Limb (tissue), 2 donors: ENCODE measurements at regions not wholly inside any gene's neighbourhood (a gene's known extent, or its start where the extent isn't known, plus 50 kb on each side); places are given as distances from the start of the nearest gene placed in this dataset.
"Not testable (repeated sequence)": the region's sequence is repeated elsewhere in the genome, so short reads cannot be mapped to it uniquely, and the experiment has no call there.

Experiments
- DNase-seq, 2 donors: peaks; one replicate each; pipeline ENCODE4 v3.0.0-alpha.2; 2016; ENCODE audit errors: extremely low spot score in 2 of 2

DNA sequence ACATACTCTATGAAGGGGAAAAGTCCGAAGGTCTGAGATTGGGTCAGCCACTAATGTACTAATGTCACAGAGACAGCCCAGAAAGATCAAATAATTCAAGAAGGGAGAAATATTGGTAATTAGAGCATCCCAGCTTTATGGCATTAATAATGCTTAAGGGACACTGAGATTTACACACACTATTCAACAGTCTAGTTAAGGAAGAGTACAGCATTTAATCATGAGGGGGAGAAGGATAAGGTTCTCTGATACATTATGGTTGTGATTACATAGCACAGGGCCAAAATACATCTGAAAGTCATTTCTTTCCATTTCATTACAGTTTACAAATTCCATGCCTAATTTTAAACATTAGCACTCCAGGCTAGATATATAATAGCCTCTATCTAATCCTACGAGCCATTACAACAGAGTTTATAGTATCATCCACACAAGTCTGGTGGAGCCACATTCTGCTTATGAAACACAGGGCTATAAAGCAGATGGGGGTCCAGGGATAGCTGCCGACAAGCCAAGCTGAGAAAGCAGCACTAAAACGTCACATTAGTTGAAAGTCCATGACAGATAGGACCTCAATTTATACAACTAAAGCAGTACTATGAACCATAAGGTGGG, 108.0 kb upstream of the GRIA3 start:
- DNase-seq = no peak

DNA sequence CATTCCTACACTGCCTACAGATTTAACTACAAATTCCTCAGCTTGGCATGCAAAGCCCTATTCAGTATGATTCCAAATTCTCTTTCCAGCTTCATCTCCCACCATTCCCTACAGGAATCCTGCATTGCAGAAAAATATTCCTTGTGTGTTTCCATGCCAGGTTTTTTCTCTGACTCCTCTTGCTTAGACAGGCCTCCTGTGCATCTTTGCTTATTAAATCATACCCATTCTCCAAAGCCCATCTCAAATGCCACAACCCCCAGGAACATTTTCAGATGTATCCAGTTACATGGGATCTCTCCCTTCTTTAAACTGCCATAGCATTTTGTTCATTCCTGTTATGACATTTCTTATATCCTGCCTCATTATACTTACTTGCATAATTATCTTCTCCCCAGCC, 106.4 kb upstream of the GRIA3 start:
- DNase-seq = no peak

DNA sequence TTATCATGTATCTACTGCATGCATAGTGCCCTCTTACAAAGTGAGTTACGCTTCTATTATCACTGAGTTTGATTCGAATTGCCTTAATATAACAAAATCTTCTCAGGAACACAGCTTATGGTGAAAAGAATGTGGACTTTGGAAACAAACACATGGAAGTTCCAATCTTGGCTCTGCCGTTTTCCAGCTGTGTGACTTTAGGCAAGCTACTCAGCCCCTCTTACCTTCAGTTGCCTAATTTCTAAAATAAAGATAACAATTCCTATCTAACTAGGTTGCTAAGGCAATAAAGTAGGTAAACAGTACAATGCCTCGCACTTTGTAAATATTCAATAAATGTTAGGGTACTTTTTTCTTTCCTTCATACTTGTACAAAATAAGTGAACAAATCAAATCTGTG, 104.0 kb upstream of the GRIA3 start:
- DNase-seq = no peak

DNA sequence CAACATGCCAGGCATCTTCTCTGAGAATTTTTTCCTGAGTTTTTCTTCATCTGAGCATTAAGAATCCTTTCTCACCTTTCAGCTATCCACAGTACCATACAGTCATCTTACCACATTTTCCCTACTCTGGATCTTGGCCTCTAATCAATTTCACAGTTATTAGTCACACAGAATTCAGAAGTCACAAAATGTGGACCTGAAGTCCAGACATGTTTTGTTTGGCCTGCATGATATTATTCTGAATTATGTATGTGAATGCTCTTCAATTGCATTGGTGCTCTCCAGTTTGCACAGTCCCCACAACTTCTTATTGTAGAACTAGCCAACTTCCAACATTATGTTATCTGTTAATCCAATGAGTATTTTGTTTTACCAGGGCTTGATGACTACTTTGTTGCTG, 102.3 kb upstream of the GRIA3 start:
- DNase-seq = no peak

DNA sequence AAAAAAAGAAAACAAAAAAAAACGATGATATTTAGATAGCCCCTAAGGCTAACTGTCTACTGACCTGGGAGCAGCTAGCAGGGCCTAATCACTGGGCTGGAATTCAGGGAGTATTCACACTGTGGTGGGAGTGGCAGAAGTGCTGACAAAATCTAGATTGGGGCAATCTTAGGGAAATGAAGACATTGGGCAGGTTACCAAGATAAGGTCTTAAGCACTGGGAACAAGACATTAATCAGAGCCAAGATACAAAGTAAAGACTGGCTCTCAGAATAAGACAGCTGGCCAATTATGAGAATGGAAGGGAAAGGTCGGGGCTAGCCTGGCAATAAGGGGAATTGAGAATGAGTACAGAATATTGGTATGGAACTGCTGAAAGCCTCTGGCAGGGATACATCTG, 100.2 kb upstream of the GRIA3 start:
- DNase-seq = no peak

DNA sequence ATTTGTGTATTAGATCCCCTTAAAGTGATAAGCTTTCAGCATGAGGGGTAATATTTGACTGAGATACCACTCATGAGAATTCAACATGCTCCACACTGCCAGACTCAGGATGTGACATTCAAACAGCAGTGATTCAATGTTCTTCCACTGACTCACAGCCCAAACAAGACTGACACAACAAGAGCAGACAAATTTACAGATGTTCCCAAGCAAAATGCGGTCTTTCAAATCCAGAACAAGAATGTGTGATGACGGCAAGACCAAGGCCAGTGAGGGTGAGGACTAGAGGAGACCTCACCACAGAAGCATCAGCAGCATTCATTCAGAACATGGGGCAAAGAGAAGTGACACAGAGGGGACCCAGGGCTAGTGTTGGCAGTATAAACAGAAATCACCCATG, 99.3 kb upstream of the GRIA3 start:
- no peak for DNase-seq

DNA sequence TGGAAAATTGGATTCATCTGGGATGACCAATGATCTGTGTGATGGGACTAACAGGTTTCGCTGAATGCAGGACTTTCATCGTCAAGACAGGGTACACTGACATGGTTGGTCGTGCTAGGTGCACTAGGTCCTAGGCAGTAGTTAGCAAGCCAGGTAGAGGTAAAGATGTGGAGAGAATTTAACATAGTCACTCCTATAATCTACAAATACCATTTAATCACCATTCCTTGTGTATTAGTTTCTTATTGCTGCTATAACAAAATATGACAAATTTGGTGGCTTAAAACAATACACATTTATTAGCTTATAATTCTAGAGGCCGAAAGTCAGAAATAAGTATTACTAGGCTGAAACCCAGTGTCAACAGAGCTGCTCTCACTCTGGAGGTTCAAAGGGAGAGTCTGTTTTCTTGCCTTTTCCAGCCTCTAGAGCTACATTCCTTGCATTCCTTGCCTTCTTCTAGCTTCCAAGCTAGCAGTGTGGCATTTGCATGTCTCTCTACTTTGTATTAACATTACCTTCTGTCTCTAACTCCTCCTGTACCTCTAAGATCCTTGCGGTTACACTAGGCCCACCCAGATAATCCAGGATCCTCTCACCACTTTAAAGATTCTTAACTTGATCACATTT, 98.7 kb upstream of the GRIA3 start:
- DNase-seq = no peak

DNA sequence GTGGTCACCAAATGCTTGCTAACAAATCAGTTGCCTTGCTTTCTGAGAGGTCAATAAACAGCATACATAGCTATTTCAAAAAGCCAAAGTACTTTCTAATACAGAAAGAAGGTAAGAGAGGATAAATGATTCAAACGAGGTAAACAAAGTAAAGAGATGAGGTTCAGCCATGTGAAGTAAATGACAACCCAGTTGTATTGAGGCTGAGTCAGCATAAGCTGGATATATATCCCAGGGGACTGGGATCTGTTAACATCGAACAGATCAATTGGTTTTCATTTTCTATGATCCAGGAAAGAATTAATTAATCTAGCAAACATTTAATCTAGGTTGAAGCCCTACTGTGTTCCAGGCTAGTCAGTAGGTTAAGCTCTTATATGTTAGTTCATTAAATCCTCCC, 97.3 kb upstream of the GRIA3 start:
- DNase-seq = no peak

DNA sequence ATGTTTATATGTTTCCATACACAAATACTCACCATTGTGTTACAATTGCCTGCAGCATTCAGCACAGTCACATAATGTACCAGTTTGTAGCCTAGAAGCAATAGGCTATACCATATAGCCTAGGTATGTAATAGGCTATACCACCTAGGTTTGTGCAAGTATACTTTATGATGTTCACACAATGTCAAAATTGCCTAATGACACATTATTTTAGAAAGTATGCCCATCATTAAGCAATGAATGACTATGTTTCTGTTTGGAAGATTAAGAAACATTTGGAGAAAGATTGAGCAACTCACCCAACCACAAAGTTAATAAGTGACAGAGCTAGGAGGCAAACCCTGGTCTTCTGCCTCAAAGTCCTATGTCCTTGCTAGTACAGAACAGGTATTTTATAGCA, 96.8 kb upstream of the GRIA3 start:
- no peak for DNase-seq

DNA sequence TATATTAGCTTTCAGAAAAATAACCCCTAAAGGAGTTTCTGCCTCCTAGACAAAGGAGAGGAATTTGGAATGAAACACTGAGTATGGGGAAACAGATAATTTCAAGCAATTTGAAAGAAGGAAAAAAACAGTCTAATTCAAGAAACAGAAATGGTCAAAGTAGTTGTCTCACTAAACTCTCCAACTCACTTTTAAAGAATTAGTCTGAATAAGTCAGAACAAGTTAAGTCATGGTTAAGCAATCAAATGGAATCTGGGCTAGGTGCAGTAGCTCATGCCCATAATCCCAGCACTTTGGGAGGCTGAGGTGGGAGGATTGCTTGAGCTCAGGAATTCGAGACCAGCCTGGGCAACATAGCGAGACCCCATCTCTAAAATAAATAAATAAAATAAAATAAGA, 95.7 kb upstream of the GRIA3 start:
- DNase-seq = no peak

DNA sequence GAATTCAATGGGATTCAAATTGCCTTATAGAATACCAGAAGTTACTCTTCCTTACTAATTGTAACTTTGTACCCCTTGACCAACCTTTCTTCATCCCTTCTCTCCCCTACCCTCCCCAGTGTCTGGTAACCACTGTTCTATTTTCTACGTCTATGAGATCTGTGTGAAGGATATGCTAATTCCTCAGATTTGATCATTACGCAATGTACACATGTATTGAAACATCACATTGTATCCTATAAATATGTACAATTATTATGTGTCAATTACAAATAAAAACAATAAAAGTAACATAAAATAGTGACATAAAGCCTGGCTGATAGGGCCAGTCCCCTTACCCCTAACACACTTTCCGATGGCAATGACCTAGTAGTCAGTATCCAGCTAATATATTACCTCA, 95.1 kb upstream of the GRIA3 start:
- DNase-seq = no peak

DNA sequence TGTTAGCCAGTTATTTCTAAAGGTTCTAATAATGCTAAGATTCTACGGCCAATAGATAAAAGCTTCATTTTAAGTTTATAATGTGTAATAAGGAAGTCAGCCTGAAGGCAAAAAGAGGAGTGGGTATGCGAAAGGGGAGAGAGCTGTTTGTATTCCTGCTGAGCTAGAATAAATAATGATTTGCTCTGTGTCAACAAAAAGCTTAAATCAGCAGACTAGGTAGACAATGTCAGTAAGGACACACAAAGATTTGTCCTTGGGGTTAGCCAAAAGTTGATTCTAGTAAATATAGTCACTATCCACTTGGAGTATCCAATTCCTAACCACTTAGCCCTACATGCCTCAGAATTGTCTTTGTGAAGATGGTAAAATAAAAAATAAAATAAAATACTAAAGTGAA, 90.3 kb upstream of the GRIA3 start:
- no peak for DNase-seq

DNA sequence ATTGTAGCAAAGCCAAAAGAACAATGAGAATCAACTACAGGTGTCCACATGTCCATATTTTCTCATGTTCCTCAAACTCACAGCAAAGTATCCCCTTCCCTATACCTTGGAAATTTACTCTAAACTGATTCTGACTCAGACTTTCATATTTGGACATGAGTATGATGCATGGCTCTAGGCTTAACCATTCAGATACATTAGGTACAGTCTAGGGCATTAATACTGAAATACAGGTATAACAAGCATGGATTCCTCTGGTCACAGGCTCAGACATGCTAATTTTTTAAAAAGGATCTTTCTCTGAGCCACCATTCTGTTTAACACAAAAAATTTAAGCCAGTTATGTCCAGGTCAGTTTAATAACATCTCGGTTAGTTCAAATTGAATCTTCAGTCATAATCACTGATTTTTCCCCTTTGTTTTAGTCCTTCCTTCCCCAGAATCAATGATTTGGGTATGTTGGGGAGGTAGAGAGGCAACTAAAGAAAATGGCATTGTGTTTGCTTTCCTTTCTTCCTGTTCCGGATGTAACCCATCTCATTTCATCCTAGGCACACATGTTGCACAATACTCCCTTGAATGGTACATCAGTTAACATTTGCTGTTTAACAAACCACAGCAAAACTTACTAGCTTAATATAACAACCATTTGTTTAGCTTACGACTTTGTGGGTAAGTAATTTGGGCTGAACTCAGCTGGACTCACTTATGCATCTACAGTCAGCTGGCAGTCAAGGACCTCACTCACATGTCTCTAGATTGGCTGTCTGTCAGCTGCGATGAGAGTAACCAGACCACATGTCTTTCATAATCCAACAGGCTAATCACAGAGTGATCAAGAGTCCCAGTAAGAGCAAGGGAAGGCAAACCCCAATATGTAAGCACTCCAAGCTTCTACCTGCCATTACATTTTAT, 75.3 kb upstream of the GRIA3 start:
- no peak for DNase-seq

DNA sequence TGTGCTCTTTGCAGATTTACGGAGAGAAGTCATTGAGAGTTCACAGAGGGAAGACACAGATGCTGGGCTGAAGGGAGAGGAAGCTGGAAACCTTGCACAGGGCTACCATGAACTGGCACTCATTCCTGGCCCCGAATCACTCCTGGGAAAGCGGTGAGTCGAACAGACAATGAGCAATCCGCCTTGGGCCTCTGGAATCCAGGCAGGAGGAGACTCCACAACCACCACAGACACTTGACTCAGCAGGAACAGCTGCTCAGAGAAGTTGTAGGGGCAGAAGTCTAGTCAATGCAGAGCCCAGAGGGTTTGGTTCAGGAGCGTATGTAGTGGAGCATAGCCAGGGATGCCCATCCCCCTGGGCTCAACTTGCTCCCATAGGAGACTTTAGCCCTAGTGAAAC, 62.8 kb upstream of the GRIA3 start:
- DNase-seq = no peak

DNA sequence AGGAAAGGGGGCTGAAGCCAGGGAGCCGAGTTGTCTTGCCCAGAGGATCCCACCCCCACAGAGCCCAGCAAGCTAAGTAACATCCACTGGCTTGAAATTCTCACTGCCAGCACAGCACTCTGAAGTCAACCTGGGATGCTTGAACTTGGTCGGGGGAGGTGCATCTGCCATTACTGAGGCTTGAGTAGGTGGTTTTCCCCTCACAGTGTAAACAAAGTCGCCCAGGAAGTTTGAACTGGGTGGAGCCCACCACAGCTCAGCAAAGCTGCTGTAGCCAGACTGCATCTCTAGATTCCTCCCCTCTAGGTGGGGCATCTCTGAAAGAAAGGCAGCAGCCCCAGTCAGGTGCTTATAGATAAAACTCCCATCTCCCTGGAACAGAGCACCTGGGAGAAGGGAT, 54.3 kb upstream of the GRIA3 start:
- DNase-seq = not testable (repeated sequence)
